ENCODE measurements at regions not wholly inside any gene's neighbourhood (a gene's known extent, or its start where the extent isn't known, plus 50 kb on each side); places are given as distances from the start of the nearest gene placed in this dataset.
"Not testable (repeated sequence)": the region's sequence is repeated elsewhere in the genome, so short reads cannot be mapped to it uniquely, and the experiment has no call there.

- in situ Hi-C loops (cut with MboI; ENCODE audit: low pct_unique_long_range_greater_than_20kb, low sequenced_read_pairs): no loop called here
- DNase-seq: no peak
These were observed 166.1 kb downstream of the THBS2 start for GRCh38 chr6:169087443-169088041.

GRCh38 chr6:169086616-169087015 is 167.0 kb downstream of the THBS2 start:
- DNase-seq; in situ Hi-C loops (cut with MboI; ENCODE audit: low pct_unique_long_range_greater_than_20kb, low sequenced_read_pairs): not testable (repeated sequence)

GRCh38 chr6:169086020-169086419 is 167.6 kb downstream of the THBS2 start:
- in situ Hi-C loops (cut with MboI; ENCODE audit: low pct_unique_long_range_greater_than_20kb, low sequenced_read_pairs): no loop called here
- no peak for DNase-seq

GRCh38 chr6:169085466-169085865 is 168.2 kb downstream of the THBS2 start:
- in situ Hi-C loops (cut with MboI; ENCODE audit: low pct_unique_long_range_greater_than_20kb, low sequenced_read_pairs): no loop called here

GRCh38 chr6:169084557-169084956 is 169.1 kb downstream of the THBS2 start:
- DNase-seq; in situ Hi-C loops (cut with MboI; ENCODE audit: low pct_unique_long_range_greater_than_20kb, low sequenced_read_pairs): not testable (repeated sequence)

More at GRCh38 chr6:169085466-169085865, 168.2 kb downstream of the THBS2 start:
- no peak for DNase-seq

GRCh38 chr6:169084067-169084466 is 169.6 kb downstream of the THBS2 start:
- DNase-seq: no peak
- in situ Hi-C loops (cut with MboI; ENCODE audit: low pct_unique_long_range_greater_than_20kb, low sequenced_read_pairs): no loop called here

- in situ Hi-C loops (cut with MboI; ENCODE audit: low pct_unique_long_range_greater_than_20kb, low sequenced_read_pairs): no loop called here
- DNase-seq: no peak
These were observed 170.2 kb downstream of the THBS2 start for GRCh38 chr6:169083508-169083874.

GRCh38 chr6:169082817-169083507 is 170.7 kb downstream of the THBS2 start:
- DNase-seq: no peak
- in situ Hi-C loops (cut with MboI; ENCODE audit: low pct_unique_long_range_greater_than_20kb, low sequenced_read_pairs): no loop called here

- no peak for DNase-seq
These were observed 171.6 kb downstream of the THBS2 start for GRCh38 chr6:169082093-169082492.

GRCh38 chr6:169081248-169081647 is 172.4 kb downstream of the THBS2 start:
- in situ Hi-C loops (cut with MboI; ENCODE audit: low pct_unique_long_range_greater_than_20kb, low sequenced_read_pairs): no loop called here

More at GRCh38 chr6:169082093-169082492, 171.6 kb downstream of the THBS2 start:
- in situ Hi-C loops (cut with MboI; ENCODE audit: low pct_unique_long_range_greater_than_20kb, low sequenced_read_pairs): no loop called here

GRCh38 chr6:169079650-169080049 is 174.0 kb downstream of the THBS2 start:
- no peak for DNase-seq
- in situ Hi-C loops (cut with MboI; ENCODE audit: low pct_unique_long_range_greater_than_20kb, low sequenced_read_pairs): no loop called here

More at GRCh38 chr6:169081248-169081647, 172.4 kb downstream of the THBS2 start:
- no peak for DNase-seq

- in situ Hi-C loops (cut with MboI; ENCODE audit: low pct_unique_long_range_greater_than_20kb, low sequenced_read_pairs): no loop called here
These were observed 175.1 kb downstream of the THBS2 start for GRCh38 chr6:169078399-169079145.

GRCh38 chr6:169075915-169076654 is 177.6 kb downstream of the THBS2 start:
- no peak for DNase-seq
- in situ Hi-C loops (cut with MboI; ENCODE audit: low pct_unique_long_range_greater_than_20kb, low sequenced_read_pairs): no loop called here

More at GRCh38 chr6:169078399-169079145, 175.1 kb downstream of the THBS2 start:
- DNase-seq: no peak

GRCh38 chr6:169075211-169075914 is 178.3 kb downstream of the THBS2 start:
- DNase-seq: no peak
- in situ Hi-C loops (cut with MboI; ENCODE audit: low pct_unique_long_range_greater_than_20kb, low sequenced_read_pairs): no loop called here

GRCh38 chr6:169074526-169074925 is 179.1 kb downstream of the THBS2 start:
- in situ Hi-C loops (cut with MboI; ENCODE audit: low pct_unique_long_range_greater_than_20kb, low sequenced_read_pairs): no loop called here
- no peak for DNase-seq

- in situ Hi-C loops (cut with MboI; ENCODE audit: low pct_unique_long_range_greater_than_20kb, low sequenced_read_pairs): no loop called here
- no peak for DNase-seq
These were observed 180.3 kb downstream of the THBS2 start for GRCh38 chr6:169073311-169073710.

GRCh38 chr6:169072127-169073042 is 181.3 kb downstream of the THBS2 start:
- in situ Hi-C loops (cut with MboI; ENCODE audit: low pct_unique_long_range_greater_than_20kb, low sequenced_read_pairs): no loop called here
- no peak for DNase-seq

- in situ Hi-C loops (cut with MboI; ENCODE audit: low pct_unique_long_range_greater_than_20kb, low sequenced_read_pairs): no loop called here
- no peak for DNase-seq
These were observed 182.3 kb downstream of the THBS2 start for GRCh38 chr6:169071394-169071793.
